ENCODE measurements at regions not wholly inside any gene's neighbourhood (a gene's known extent, or its start where the extent isn't known, plus 50 kb on each side); places are given as distances from the start of the nearest gene placed in this dataset.

GRCh38 chr3:973340-973739 is 119.5 kb upstream of the CNTN6 start:
- no peak for TF ChIP-seq TAF1 (IDR thresholded peaks at IDR 0.05; ENCODE audit: borderline replicate concordance, low read depth, low read length)
- no peak for TF ChIP-seq POLR2AphosphoS5 (IDR thresholded peaks at IDR 0.05; ENCODE audit: low read depth, low read length)
- no peak for TF ChIP-seq POLR2A (IDR thresholded peaks at IDR 0.05; ENCODE audit: low read depth, low read length)
